ENCODE measurements at regions not wholly inside any gene's neighbourhood (a gene's known extent, or its start where the extent isn't known, plus 50 kb on each side); places are given as distances from the start of the nearest gene placed in this dataset.

DNA sequence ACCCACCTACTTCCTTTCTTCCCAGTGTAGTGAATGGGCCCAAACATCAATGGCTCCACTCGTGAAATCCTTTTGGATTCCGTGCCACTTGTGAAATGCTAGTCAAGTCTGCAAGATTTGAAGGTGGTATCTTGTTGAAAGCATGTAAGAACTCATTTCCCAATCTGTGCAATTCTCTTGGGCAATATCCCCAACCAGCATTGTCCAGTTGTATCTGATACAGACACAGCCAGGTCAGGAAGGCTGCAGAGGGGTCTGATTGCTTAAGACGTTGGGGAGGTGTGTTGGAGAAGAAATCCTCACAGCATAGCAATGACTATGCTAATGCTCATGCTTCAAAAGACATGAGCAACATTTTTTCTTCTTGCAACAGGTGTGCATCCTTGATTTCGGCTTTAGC lies 164.8 kb downstream of the VEGFC start:
- no peaks in the 10 kb centered on the region for H3K27me3 Mint-ChIP-seq (ENCODE audit: low read depth)

DNA sequence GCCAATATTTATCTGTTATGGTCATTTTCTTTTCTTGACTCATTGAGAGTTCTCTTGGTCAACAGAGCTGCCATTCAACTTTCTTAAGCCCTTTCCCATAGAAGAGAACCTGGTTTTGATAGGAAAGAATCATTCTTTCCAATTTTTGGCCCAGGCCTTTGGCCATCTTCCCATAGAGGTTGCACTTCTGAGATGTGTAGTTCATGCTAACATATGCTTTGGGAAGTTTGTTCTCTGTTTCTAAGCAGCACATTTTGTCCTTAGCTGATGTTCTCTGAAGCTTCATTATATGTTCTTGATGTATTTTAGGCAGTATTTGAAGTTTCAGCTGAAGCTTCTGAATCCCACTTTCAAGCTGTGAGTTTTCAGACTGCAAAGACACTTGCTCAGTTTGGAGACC lies 161.1 kb downstream of the VEGFC start:
- H3K27ac Mint-ChIP-seq: no peak overlapping the region
- 0 out of 2 replicates have a peak, but pooled peaks cover 2% of the 10 kb centered on the region for H3K4me1 Mint-ChIP-seq
- ATAC-seq (no peak), DNase-seq (ENCODE audit: low spot score) (no peak)
- no peak overlapping the region for H3K4me3 Mint-ChIP-seq
- CTCF ChIA-PET: no interaction called here
- peaks cover 12% of the 10 kb centered on the region for H3K9me3 Mint-ChIP-seq
- H3K27me3 Mint-ChIP-seq (ENCODE audit: low read depth): no peaks in the 10 kb centered on the region
- POLR2A ChIA-PET: no interaction called here
- peaks cover 3% of the 10 kb centered on the region; the same call in 1 of the 2 replicates for H3K36me3 Mint-ChIP-seq
- TF ChIP-seq ATF2 (CRISPR knock-in tag; IDR thresholded peaks at IDR 0.05; ENCODE audit: borderline replicate concordance, low read depth) (no peak), ATF1 (CRISPR knock-in tag; IDR thresholded peaks at IDR 0.05) (no peak), FOXP1 (CRISPR knock-in tag; IDR thresholded peaks at IDR 0.05; ENCODE audit: borderline replicate concordance) (no peak)
- TF ChIP-seq, protein P1, sequence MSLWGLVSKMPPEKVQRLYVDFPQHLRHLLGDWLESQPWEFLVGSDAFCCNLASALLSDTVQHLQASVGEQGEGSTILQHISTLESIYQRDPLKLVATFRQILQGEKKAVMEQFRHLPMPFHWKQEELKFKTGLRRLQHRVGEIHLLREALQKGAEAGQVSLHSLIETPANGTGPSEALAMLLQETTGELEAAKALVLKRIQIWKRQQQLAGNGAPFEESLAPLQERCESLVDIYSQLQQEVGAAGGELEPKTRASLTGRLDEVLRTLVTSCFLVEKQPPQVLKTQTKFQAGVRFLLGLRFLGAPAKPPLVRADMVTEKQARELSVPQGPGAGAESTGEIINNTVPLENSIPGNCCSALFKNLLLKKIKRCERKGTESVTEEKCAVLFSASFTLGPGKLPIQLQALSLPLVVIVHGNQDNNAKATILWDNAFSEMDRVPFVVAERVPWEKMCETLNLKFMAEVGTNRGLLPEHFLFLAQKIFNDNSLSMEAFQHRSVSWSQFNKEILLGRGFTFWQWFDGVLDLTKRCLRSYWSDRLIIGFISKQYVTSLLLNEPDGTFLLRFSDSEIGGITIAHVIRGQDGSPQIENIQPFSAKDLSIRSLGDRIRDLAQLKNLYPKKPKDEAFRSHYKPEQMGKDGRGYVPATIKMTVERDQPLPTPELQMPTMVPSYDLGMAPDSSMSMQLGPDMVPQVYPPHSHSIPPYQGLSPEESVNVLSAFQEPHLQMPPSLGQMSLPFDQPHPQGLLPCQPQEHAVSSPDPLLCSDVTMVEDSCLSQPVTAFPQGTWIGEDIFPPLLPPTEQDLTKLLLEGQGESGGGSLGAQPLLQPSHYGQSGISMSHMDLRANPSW (CRISPR knock-in tag; conservative IDR thresholded peaks at IDR 0.05; ENCODE audit: low read depth): no peak

More for the DNA sequence above, 164.8 kb downstream of the VEGFC start:
- ChIA-PET POLR2A (no interaction called here), CTCF (no interaction called here)
- H3K4me3 Mint-ChIP-seq: no peak overlapping the region
- peaks cover 29% of the 10 kb centered on the region for H3K9me3 Mint-ChIP-seq
- DNase-seq (ENCODE audit: low spot score) (no peak), ATAC-seq (no peak)
- H3K4me1 Mint-ChIP-seq: 0 out of 2 replicates have a peak, but pooled peaks cover 2% of the 10 kb centered on the region
- peaks cover 3% of the 10 kb centered on the region; the same call in 1 of the 2 replicates for H3K36me3 Mint-ChIP-seq
- no peak for TF ChIP-seq IRF2 (CRISPR knock-in tag; IDR thresholded peaks at IDR 0.05; ENCODE audit: borderline replicate concordance, low read depth)
- no peak for TF ChIP-seq PREB (CRISPR knock-in tag; IDR thresholded peaks at IDR 0.05; ENCODE audit: borderline replicate concordance)
- no peak for TF ChIP-seq OVOL2 (CRISPR knock-in tag; IDR thresholded peaks at IDR 0.05; ENCODE audit: borderline replicate concordance)
- TF ChIP-seq ATF1 (CRISPR knock-in tag; IDR thresholded peaks at IDR 0.05): no peak
- no peak for TF ChIP-seq E2F5 (CRISPR knock-in tag; IDR thresholded peaks at IDR 0.05)
- TF ChIP-seq ZNF396 (CRISPR knock-in tag; IDR thresholded peaks at IDR 0.05; ENCODE audit: borderline replicate concordance): no peak
- TF ChIP-seq KAT7 (CRISPR knock-in tag; IDR thresholded peaks at IDR 0.05; ENCODE audit: borderline replicate concordance): no peak
- no peak for TF ChIP-seq GABPB1 (CRISPR knock-in tag; IDR thresholded peaks at IDR 0.05)
- H3K27ac Mint-ChIP-seq: no peak overlapping the region
